CD8-positive, alpha-beta memory T cell (primary cell): ENCODE measurements at regions not wholly inside any gene's neighbourhood (a gene's known extent, or its start where the extent isn't known, plus 50 kb on each side); places are given as distances from the start of the nearest gene placed in this dataset.
A peak's percentile ranks its signal among the peaks of the same experiment; 100 is the strongest.

Source experiments
- CTCF ChIA-PET: fragments of 350-600 bp; sonication (Branson Sonifier 250); formaldehyde crosslinking; loops from one replicate; lab custom pipeline; 2021; ENCODE audit warnings: antibody characterized with exemption; lab: Charles Lee
- POLR2A ChIA-PET: fragments of 350-600 bp; sonication (Branson Sonifier 250); formaldehyde crosslinking; loops from one replicate; lab custom pipeline; 2021; ENCODE audit warnings: antibody characterized with exemption; lab: Charles Lee
- DNase-seq, 5 donors: peaks; one replicate each; pipeline versions ENCODE4 v3.0.0 to v3.0.0-alpha.2; 2020 to 2022; ENCODE audit warnings: mixed read lengths in 1 of 5
- H3K27ac ChIP-seq: one replicate; pipeline ENCODE4 v1.7.0; 2013; ENCODE audit warnings: low read depth, mild to moderate bottlenecking, low read length, moderate library complexity
- H3K27me3 ChIP-seq: 2 replicates; pipeline ENCODE4 v1.7.0; 2013; ENCODE audit warnings: low read length, mild to moderate bottlenecking; ENCODE audit not compliant: insufficient read depth, poor library complexity, severe bottlenecking
- H3K36me3 ChIP-seq: 2 replicates; pipeline ENCODE4 v1.7.0; 2013; ENCODE audit warnings: mild to moderate bottlenecking, low read length, moderate library complexity; ENCODE audit not compliant: insufficient read depth
- H3K4me1 ChIP-seq: 2 replicates; pipeline ENCODE4 v1.7.0; 2013; ENCODE audit warnings: mild to moderate bottlenecking, low read length, moderate library complexity; ENCODE audit not compliant: insufficient read depth
- H3K4me3 ChIP-seq: 2 replicates; pipeline ENCODE4 v1.7.0; 2013; ENCODE audit warnings: mild to moderate bottlenecking, low read length
- H3K9me3 ChIP-seq: 2 replicates; pipeline ENCODE4 v1.7.0; 2013; ENCODE audit warnings: mild to moderate bottlenecking, low read length
- H3K27ac Mint-ChIP-seq, 8 donors: one replicate each; pipeline ENCODE4 v1.8.0; 2020 to 2021; ENCODE audit warnings: mixed read lengths in 8 of 8, mild to moderate bottlenecking in 6 of 8, inconsistent platforms in 3 of 8, moderate library complexity in 3 of 8
- H3K27me3 Mint-ChIP-seq, 2 donors: one replicate each; pipeline ENCODE4 v1.8.0; 2020 to 2021; ENCODE audit warnings: mixed read lengths in 2 of 2, mild to moderate bottlenecking in 1 of 2, moderate library complexity in 1 of 2
- H3K36me3 Mint-ChIP-seq, 3 donors: one replicate each; pipeline ENCODE4 v1.8.0; 2020 to 2021; ENCODE audit warnings: mixed read lengths in 3 of 3, inconsistent platforms in 1 of 3, mild to moderate bottlenecking in 1 of 3
- H3K4me1 Mint-ChIP-seq, 3 donors: one replicate each; pipeline ENCODE4 v1.8.0; 2020 to 2021; ENCODE audit warnings: mixed read lengths in 3 of 3, inconsistent platforms in 1 of 3, mild to moderate bottlenecking in 1 of 3
- H3K4me3 Mint-ChIP-seq, 7 donors: one replicate each; pipeline ENCODE4 v1.8.0; 2020 to 2021; ENCODE audit warnings: mixed read lengths in 7 of 7, mild to moderate bottlenecking in 6 of 7, moderate library complexity in 4 of 7, inconsistent platforms in 2 of 7
- H3K9me3 Mint-ChIP-seq, 5 donors: one replicate each; pipeline ENCODE4 v1.8.0; 2020 to 2022; ENCODE audit warnings: mixed read lengths in 5 of 5, mild to moderate bottlenecking in 3 of 5, moderate library complexity in 2 of 5, inconsistent platforms in 1 of 5

DNA sequence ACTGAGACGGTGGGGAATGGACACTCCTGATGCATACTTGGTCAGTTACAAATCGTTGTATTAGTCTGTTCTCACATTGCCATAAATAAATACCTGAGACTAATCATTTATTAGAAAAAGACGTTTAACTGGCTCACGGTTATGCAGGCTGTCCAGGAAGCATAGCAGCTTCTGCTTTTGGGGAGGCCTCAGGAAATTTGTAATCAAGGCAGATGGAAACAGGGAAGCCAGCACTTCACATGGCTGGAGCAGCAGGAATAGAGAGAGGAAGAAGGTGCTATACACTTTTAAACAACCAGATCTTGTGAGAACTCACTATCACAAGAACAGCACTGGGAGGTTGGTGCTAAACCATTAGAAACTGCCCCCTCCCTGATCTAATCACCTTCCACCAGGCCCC lies 418.2 kb downstream of the FLRT2 start:
- H3K36me3 Mint-ChIP-seq: peaks cover 13 to 22% (median 22%) of the 10 kb centered on the region in 3 donors
- POLR2A ChIA-PET: no interaction called here
- Histone ChIP-seq H3K4me1 (no peaks in the 10 kb centered on the region), H3K36me3 (no peaks in the 10 kb centered on the region), H3K27ac (no peak overlapping the region), H3K4me3 (no peak overlapping the region), H3K27me3 (no peaks in the 10 kb centered on the region), H3K9me3 (no peaks in the 10 kb centered on the region)
- H3K4me1 Mint-ChIP-seq: peaks cover 17 to 39% (median 31%) of the 10 kb centered on the region in 3 donors
- no peak for DNase-seq
- CTCF ChIA-PET: no interaction called here
- H3K27ac Mint-ChIP-seq: no peak overlapping the region
- H3K27me3 Mint-ChIP-seq: no peaks in the 10 kb centered on the region
- H3K9me3 Mint-ChIP-seq: no peaks in the 10 kb centered on the region
- no peak overlapping the region for H3K4me3 Mint-ChIP-seq

DNA sequence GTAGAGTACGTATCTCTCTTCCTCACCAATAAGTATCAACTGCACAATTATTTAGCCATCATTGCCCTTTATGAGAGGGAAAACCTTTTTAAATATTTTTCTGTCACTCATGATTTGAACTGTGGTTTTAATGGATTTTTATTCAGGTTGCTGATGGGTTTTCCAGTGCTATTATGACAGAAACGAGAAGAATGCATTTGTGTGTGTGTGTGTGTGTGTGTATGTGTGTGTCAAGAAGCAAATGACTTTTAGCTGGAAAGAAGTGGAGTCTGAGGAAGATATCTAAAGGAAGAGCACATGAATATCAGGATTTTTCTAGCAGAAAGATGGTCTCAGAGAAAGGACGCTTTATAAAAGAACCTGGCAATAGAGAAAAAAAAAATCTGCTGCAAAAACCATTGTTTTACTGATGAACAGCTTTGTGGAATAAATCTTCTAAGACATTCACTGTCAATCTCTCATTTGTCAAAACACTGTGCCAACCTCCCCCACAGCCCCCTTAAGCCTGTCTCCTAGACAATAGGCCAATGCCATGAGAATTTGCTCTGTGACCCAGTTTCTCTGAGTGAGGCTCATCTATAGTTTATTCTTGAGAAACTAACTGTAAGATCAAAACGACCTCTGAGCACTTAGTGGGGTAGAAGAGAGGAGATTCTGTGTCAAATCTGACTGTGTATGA lies 417.7 kb downstream of the FLRT2 start:
- ChIA-PET POLR2A (no interaction called here), CTCF (no interaction called here)
- H3K4me3 ChIP-seq: no peak overlapping the region
- Mint-ChIP-seq H3K9me3 (no peaks in the 10 kb centered on the region), H3K4me3 (no peak overlapping the region), H3K4me1 (peaks cover 19 to 39% (median 35%) of the 10 kb centered on the region in 3 donors), H3K36me3 (peaks cover 14 to 25% (median 24%) of the 10 kb centered on the region in 3 donors), H3K27ac (peak overlapping the region in 1 of 8 donors; percentile 8), H3K27me3 (no peaks in the 10 kb centered on the region)
- H3K27ac ChIP-seq: no peak overlapping the region
- no peak for DNase-seq
- H3K9me3 ChIP-seq: no peaks in the 10 kb centered on the region
- no peaks in the 10 kb centered on the region for H3K4me1 ChIP-seq
- no peaks in the 10 kb centered on the region for H3K27me3 ChIP-seq
- H3K36me3 ChIP-seq: no peaks in the 10 kb centered on the region

DNA sequence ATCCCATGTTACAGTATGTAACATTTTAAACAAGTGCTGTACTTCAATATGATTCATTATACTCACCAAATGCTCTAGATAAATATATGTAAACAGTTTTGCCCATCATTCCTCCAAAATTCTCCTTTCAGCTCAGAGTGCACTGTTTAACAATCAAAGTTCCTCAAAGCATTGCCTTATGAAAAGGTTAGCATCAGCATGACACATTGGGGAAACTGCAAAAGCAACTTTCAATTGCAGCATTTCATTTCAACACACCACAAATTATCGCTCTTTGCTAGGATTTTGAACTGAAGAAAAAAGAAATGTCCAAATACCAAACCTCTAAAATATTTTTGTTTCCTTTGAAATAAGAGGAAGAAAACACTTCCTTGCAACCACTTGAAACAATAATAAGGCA lies 413.2 kb downstream of the FLRT2 start:
- ChIA-PET CTCF (no interaction called here), POLR2A (no interaction called here)
- DNase-seq: no peak
- Mint-ChIP-seq H3K27me3 (no peaks in the 10 kb centered on the region), H3K27ac (peak overlapping the region in 1 of 8 donors; percentile 33), H3K36me3 (peaks cover 22 to 39% (median 27%) of the 10 kb centered on the region in 3 donors), H3K4me3 (no peak overlapping the region), H3K4me1 (peaks cover 45 to 69% (median 63%) of the 10 kb centered on the region in 3 donors), H3K9me3 (peaks cover 4 to 8% (median 6%) of the 10 kb centered on the region in 5 donors)
- no peaks in the 10 kb centered on the region for H3K9me3 ChIP-seq
- H3K36me3 ChIP-seq: no peaks in the 10 kb centered on the region
- H3K27ac ChIP-seq: no peak overlapping the region
- H3K27me3 ChIP-seq: no peaks in the 10 kb centered on the region
- no peak overlapping the region for H3K4me3 ChIP-seq
- H3K4me1 ChIP-seq: peaks cover 4% of the 10 kb centered on the region

DNA sequence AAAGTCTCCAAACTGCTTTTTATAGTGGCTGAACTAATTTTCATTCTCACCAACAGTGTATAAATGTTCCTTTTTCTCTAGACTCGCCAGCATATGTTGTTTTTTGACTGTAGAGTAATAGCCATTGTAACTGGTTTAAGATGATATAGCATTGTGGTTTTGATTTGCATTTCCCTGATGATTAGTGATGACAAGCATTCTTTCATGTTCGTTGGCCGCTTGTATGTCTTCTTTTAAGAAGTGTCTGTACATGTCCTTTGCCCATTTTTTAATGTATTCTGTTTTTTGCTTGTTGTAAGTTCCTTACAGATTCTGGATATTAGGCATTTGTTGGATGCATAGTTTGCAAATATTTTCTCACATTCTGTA lies 404.9 kb downstream of the FLRT2 start:
- H3K4me3 Mint-ChIP-seq: peak overlapping the region; percentile 88 to 94 (median 93)
- peaks cover 0 to 3% of the 10 kb centered on the region in 2 donors for H3K27me3 Mint-ChIP-seq
- Histone ChIP-seq H3K4me1 (peaks cover 13% of the 10 kb centered on the region), H3K36me3 (no peaks in the 10 kb centered on the region), H3K27ac (peak overlapping the region; percentile 79), H3K27me3 (no peaks in the 10 kb centered on the region), H3K4me3 (peak overlapping the region; percentile 91), H3K9me3 (no peaks in the 10 kb centered on the region)
- H3K27ac Mint-ChIP-seq: peak overlapping the region; percentile 94 to 99 (median 96)
- POLR2A ChIA-PET: no interaction called here
- CTCF ChIA-PET: interaction anchor here (2.3 kb wide), 1 partner anchor 11 kb away, joined by 8 read pairs; no protein-coding TSS in a partner anchor
- peaks cover 15 to 18% (median 18%) of the 10 kb centered on the region in 3 donors for H3K36me3 Mint-ChIP-seq
- peaks cover 4 to 14% (median 11%) of the 10 kb centered on the region in 5 donors for H3K9me3 Mint-ChIP-seq
- peaks cover 38 to 64% (median 59%) of the 10 kb centered on the region in 3 donors for H3K4me1 Mint-ChIP-seq
- DNase-seq: no peak

DNA sequence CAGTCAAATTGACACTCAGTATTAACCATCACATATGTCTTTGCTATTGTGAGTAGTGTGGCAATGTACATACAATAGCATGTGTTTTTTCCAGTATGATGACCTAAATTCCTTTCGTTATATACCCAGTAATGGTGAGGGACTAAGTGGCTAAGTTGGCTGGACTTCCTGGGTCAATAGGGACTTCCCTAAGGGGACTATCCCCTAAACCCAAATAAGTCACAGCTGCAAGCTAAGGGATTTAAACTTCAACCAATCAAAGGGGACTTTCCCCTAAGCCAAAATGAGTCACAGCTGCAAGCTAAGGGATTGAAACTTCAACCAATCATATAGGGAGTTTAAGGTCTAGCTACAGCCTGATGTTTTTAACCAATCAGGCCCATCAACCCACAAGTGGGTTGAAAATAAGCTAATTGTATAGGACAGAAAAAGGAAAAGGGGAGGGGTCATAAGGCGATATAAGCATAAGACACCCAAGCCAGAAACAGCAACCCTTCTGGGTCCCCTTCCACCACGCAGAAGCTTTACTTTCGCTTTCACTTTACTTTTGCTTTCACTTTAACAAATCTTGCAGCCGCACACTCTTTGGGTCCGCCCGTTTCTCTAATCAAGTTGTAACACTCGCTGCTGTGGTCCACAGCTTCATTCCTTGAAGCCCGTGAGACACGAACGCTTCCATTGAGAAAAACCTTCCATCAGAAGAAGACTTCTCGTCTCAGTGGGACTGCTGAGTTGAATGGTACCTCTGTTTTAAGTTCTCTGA lies 404.4 kb downstream of the FLRT2 start:
- H3K4me3 Mint-ChIP-seq: peak overlapping the region; percentile 88 to 94 (median 93)
- POLR2A ChIA-PET: no interaction called here

DNA sequence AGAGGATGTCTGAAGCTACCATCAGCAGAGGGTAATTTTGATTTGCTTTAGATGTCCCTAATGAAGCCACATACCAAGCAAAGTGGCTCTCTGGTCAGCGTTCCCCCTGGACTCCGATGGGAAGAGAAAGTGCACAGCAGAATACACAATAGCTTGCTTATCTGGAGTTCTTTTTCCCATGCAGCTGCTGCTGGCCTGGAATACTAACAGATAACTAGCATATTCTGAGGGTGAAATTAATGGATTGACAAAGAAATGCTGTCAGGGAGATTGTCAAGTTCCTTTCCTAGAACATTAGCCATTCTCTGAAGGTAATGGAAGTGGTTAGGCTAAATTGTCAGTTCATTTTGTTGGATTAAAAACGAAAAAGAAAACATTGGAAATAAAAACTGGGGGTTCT lies 391.3 kb downstream of the FLRT2 start:
- H3K4me1 ChIP-seq: no peaks in the 10 kb centered on the region
- ChIA-PET POLR2A (no interaction called here), CTCF (no interaction called here)
- H3K9me3 ChIP-seq: no peaks in the 10 kb centered on the region
- no peak for DNase-seq
- no peak overlapping the region for H3K4me3 ChIP-seq
- no peak overlapping the region for H3K27ac Mint-ChIP-seq
- no peaks in the 10 kb centered on the region for H3K36me3 ChIP-seq
- no peak overlapping the region for H3K27ac ChIP-seq
- no peaks in the 10 kb centered on the region for H3K36me3 Mint-ChIP-seq
- no peaks in the 10 kb centered on the region for H3K4me1 Mint-ChIP-seq
- no peaks in the 10 kb centered on the region for H3K27me3 ChIP-seq
- H3K27me3 Mint-ChIP-seq: peaks cover 5 to 25% of the 10 kb centered on the region in 2 donors
- H3K9me3 Mint-ChIP-seq: no peaks in the 10 kb centered on the region
- H3K4me3 Mint-ChIP-seq: no peak overlapping the region

More for the DNA sequence above, 404.4 kb downstream of the FLRT2 start:
- H3K4me1 ChIP-seq: peaks cover 13% of the 10 kb centered on the region
- peaks cover 0 to 3% of the 10 kb centered on the region in 2 donors for H3K27me3 Mint-ChIP-seq
- no peaks in the 10 kb centered on the region for H3K27me3 ChIP-seq
- peak overlapping the region; percentile 91 for H3K4me3 ChIP-seq
- peak overlapping the region; percentile 79 for H3K27ac ChIP-seq
- peak overlapping the region; percentile 94 to 99 (median 96) for H3K27ac Mint-ChIP-seq
- H3K36me3 Mint-ChIP-seq: peaks cover 15 to 18% (median 18%) of the 10 kb centered on the region in 3 donors
- H3K36me3 ChIP-seq: no peaks in the 10 kb centered on the region
- peak; percentile 41 to 78 (median 72) for DNase-seq
- no peaks in the 10 kb centered on the region for H3K9me3 ChIP-seq
- CTCF ChIA-PET: interaction anchor here (1.0 to 2.3 kb wide), 2 partner anchors 10 to 54 kb away, joined by 3 to 8 read pairs; no protein-coding TSS in a partner anchor
- peaks cover 36 to 64% (median 56%) of the 10 kb centered on the region in 3 donors for H3K4me1 Mint-ChIP-seq
- H3K9me3 Mint-ChIP-seq: peaks cover 4 to 14% (median 8%) of the 10 kb centered on the region in 5 donors

DNA sequence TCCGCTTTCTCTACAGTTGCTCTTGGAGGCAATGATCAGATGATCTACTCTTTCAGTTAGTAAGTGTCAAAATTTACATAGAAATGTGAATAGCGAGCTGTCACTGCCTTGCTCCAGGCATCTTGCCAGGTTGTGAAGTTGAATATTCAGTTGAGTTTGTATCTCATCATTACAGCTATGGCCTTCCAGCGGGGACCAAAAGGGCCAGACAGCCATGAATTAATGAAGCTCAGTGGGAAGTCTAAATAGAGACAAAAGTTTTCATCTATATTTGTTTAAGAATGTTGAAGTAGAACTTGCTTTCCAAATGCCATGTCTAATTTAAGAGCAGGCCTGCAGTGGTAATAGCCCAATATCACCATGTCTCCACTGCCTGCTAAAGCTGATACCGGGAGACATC lies 387.8 kb downstream of the FLRT2 start:
- Mint-ChIP-seq H3K9me3 (peaks cover 0 to 3% (median 0%) of the 10 kb centered on the region in 5 donors), H3K27ac (no peak overlapping the region), H3K4me3 (no peak overlapping the region), H3K4me1 (no peaks in the 10 kb centered on the region), H3K36me3 (no peaks in the 10 kb centered on the region), H3K27me3 (peaks cover 11 to 35% of the 10 kb centered on the region in 2 donors)
- Histone ChIP-seq H3K36me3 (no peaks in the 10 kb centered on the region), H3K9me3 (no peaks in the 10 kb centered on the region), H3K4me1 (no peaks in the 10 kb centered on the region), H3K27me3 (no peaks in the 10 kb centered on the region), H3K27ac (no peak overlapping the region), H3K4me3 (no peak overlapping the region)
- DNase-seq: no peak
- ChIA-PET CTCF (no interaction called here), POLR2A (no interaction called here)

DNA sequence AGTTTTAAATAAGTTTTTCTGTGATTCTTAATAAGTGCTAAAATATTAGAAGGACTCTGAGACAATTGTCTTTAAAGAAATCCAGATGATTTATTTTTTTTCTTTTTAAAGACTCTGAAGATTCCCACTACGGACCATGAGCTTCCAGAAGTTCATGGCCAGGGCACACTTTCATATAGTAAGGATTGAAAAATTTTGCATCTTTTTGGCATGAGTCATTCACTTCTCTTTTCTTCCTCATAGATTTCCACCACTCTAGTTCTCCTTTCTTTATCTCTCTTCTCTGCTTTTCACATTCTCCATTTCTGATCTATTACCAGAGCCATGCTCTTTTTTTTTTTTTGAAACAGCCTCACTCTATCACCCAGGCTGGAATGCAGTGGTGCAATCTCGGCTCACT lies 385.8 kb downstream of the FLRT2 start:
- ChIA-PET CTCF (interaction anchor here (1.4 kb wide), 1 partner anchor 15 kb away, joined by 3 read pairs; no protein-coding TSS in a partner anchor), POLR2A (no interaction called here)
- Histone ChIP-seq H3K27me3 (no peaks in the 10 kb centered on the region), H3K27ac (no peak overlapping the region), H3K4me3 (no peak overlapping the region), H3K36me3 (no peaks in the 10 kb centered on the region), H3K4me1 (no peaks in the 10 kb centered on the region), H3K9me3 (no peaks in the 10 kb centered on the region)
- Mint-ChIP-seq H3K4me1 (no peaks in the 10 kb centered on the region), H3K27me3 (peaks cover 10 to 35% of the 10 kb centered on the region in 2 donors), H3K27ac (no peak overlapping the region), H3K36me3 (no peaks in the 10 kb centered on the region), H3K4me3 (no peak overlapping the region), H3K9me3 (peaks cover 0 to 4% (median 0%) of the 10 kb centered on the region in 5 donors)
- DNase-seq: no peak
